ENCODE measurements at regions not wholly inside any gene's neighbourhood (a gene's known extent, or its start where the extent isn't known, plus 50 kb on each side); places are given as distances from the start of the nearest gene placed in this dataset.
A peak's percentile ranks its signal among the peaks of the same experiment; 100 is the strongest.

DNA sequence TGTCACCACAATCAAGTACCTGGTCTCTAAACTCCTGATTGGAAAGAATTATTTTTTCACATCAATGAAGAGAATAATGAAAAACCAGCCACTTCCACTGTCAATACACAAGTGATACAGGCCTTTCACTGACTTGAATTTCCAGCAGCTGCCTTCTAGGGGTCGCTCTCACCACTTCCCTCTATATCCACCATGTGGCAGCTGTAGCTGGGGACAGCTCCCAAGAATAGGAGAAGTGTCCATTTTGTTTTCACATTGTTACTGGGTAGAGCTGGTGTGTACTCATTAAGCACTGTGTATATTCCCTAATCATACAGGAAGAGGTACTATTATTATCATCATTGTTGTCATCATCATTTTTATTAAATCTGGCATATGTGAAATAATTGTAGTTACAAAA, 438.4 kb upstream of the SPTLC3 start:
- intact Hi-C loops (cut with DNase I) = no loop called here
- Histone ChIP-seq H3K4me3 (no peak overlapping the region), H3K27ac (no peak overlapping the region), H3K9me3 (no peaks in the 10 kb centered on the region), H3K4me1 (no peaks in the 10 kb centered on the region), H3K27me3 (ENCODE audit: insufficient read depth in 3 of 3, low read length in 2 of 3) (no peaks in the 10 kb centered on the region), H3K36me3 (ENCODE audit: insufficient read depth in 1 of 2, low read depth in 1 of 2) (no peaks in the 10 kb centered on the region)
- TF ChIP-seq, protein P1, sequence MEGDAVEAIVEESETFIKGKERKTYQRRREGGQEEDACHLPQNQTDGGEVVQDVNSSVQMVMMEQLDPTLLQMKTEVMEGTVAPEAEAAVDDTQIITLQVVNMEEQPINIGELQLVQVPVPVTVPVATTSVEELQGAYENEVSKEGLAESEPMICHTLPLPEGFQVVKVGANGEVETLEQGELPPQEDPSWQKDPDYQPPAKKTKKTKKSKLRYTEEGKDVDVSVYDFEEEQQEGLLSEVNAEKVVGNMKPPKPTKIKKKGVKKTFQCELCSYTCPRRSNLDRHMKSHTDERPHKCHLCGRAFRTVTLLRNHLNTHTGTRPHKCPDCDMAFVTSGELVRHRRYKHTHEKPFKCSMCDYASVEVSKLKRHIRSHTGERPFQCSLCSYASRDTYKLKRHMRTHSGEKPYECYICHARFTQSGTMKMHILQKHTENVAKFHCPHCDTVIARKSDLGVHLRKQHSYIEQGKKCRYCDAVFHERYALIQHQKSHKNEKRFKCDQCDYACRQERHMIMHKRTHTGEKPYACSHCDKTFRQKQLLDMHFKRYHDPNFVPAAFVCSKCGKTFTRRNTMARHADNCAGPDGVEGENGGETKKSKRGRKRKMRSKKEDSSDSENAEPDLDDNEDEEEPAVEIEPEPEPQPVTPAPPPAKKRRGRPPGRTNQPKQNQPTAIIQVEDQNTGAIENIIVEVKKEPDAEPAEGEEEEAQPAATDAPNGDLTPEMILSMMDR (IDR thresholded peaks at IDR 0.05) = no peak
- no peak for ATAC-seq
- 28 to 42% (median 42%) methylated on average over 1 of the region's 1 CpG for WGBS, 3 donors
- DNase-seq = no peak

DNA sequence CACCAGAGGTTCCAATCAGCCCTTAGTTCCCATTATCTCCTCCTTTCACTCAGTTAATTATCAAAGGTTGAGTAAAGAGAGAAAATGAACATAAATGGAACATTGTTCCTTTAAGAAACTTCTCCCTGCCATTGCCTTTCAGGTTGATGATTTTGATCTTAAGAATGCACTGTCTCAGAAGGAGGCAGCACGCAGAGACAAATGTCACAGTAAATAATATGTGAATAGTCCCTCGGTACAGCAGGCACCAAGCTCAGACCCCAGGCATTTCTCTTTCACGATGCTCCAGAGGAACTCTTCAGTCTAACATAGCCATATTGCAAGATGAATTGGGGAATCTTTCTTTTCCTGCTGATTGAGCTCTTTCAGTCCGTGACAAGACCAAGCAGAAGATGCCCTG, 435.3 kb upstream of the SPTLC3 start:
- DNase-seq = no peak
- intact Hi-C loops (cut with DNase I) = no loop called here
- no peaks in the 10 kb centered on the region for H3K9me3 ChIP-seq
- no peaks in the 10 kb centered on the region for H3K36me3 ChIP-seq (ENCODE audit: insufficient read depth in 1 of 2, low read depth in 1 of 2)
- no peaks in the 10 kb centered on the region for H3K27me3 ChIP-seq (ENCODE audit: insufficient read depth in 3 of 3, low read length in 2 of 3)
- H3K4me3 ChIP-seq = no peak overlapping the region
- TF ChIP-seq, protein P1 (IDR thresholded peaks at IDR 0.05) = no peak
- no peaks in the 10 kb centered on the region for H3K4me1 ChIP-seq
- 27 to 32% (median 29%) methylated on average over 4 of the region's 4 CpGs for WGBS, 3 donors
- ATAC-seq = no peak
- H3K27ac ChIP-seq = no peak overlapping the region

DNA sequence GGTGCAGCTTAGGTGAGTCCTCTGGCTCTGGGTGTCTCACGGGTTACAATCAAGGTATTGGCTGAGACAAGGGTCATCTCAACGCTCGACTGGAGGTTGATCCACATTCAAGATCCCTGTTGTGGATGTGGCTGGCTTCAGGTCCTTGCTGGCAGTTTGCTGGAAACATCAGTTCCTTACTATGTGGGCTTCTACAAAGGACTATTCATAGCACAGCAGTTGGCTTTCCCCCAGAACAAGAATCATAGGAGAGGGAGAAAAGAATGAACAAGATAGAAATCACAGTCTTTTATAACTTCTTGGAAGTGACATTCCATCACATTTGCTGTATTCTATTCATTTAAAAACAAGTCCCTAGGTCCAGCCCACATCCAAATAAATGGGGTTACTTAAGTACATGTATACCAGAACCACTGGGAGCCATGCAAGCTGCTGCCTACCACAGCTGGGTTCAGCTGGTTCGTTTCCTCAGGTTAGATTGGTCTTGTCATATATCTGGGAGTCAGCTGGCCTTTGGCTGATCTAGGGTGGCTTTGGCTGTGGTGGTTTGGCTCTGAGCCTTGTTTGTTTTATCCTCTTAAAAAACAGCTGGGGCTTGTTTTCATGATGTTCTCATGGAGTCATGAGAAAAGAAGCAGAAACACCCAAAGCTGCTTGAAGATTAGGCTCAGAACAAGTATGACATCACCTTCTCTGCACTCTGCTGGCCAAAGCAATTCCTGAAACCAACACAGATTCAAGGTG, 433.2 kb upstream of the SPTLC3 start:
- no peaks in the 10 kb centered on the region for H3K4me1 ChIP-seq

DNA sequence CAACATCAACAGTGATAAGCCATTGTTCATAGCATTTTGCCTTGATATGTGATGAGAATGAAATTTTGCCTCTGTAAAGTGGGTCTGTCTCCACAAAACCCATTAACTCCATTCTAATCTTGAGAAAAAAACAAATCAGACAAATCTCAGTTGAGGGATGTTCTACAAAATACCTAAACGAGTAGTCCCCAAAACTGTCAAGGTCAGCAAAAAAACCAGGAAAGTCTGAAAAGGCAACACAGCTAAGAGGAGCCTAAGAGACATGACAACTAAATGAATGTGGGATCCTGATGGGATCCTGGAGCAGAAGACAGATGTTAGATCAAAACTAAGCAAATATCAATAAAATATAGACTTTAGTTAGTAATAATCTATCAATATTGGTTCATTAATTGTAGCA, 431.6 kb upstream of the SPTLC3 start:
- Histone ChIP-seq H3K36me3 (ENCODE audit: insufficient read depth in 1 of 2, low read depth in 1 of 2) (no peaks in the 10 kb centered on the region), H3K4me3 (no peak overlapping the region), H3K9me3 (no peaks in the 10 kb centered on the region), H3K27me3 (ENCODE audit: insufficient read depth in 3 of 3, low read length in 2 of 3) (peaks cover 0 to 3% (median 0%) of the 10 kb centered on the region in 3 donors), H3K27ac (no peak overlapping the region), H3K4me1 (no peaks in the 10 kb centered on the region)
- 53 to 75% (median 59%) methylated on average over 1 of the region's 1 CpG for WGBS, 3 donors
- DNase-seq (no peak), ATAC-seq (no peak)
- intact Hi-C loops (cut with DNase I) = no loop called here
- TF ChIP-seq, protein P1 (IDR thresholded peaks at IDR 0.05) = no peak

More for the DNA sequence above, 433.2 kb upstream of the SPTLC3 start:
- H3K4me3 ChIP-seq = no peak overlapping the region
- peaks cover 0 to 3% (median 0%) of the 10 kb centered on the region in 3 donors for H3K27me3 ChIP-seq (ENCODE audit: insufficient read depth in 3 of 3, low read length in 2 of 3)
- TF ChIP-seq, protein P1 (IDR thresholded peaks at IDR 0.05) = no peak
- H3K36me3 ChIP-seq (ENCODE audit: insufficient read depth in 1 of 2, low read depth in 1 of 2) = no peaks in the 10 kb centered on the region
- intact Hi-C loops (cut with DNase I) = no loop called here
- no peaks in the 10 kb centered on the region for H3K9me3 ChIP-seq
- DNase-seq = peak; percentile 15 to 55
- ATAC-seq = peak in 3 of 4 donors; percentile 7 to 50 (median 42)
- H3K27ac ChIP-seq = no peak overlapping the region
- WGBS, 3 donors = 23 to 43% (median 27%) methylated on average over 4 of the region's 4 CpGs
